Prostate gland (tissue), 2 donors: ENCODE measurements at regions not wholly inside any gene's neighbourhood (a gene's known extent, or its start where the extent isn't known, plus 50 kb on each side); places are given as distances from the start of the nearest gene placed in this dataset.

ENCODE experiments used
- DNase-seq: peaks from one replicate; pipeline ENCODE4 v3.0.0-alpha.2; 2019; ENCODE audit warnings: low spot score
- H3K27ac ChIP-seq, 2 donors: fragments of 200-600 bp; sonication (generic); 2 replicates each; pipeline ENCODE4 v1.5.1; 2017 to 2019
- H3K27me3 ChIP-seq: fragments of 200-600 bp; sonication (generic); replicated peaks from 2 replicates; pipeline ENCODE4 v1.5.1; 2019; ENCODE audit not compliant: insufficient read depth
- H3K36me3 ChIP-seq, 2 donors: fragments of 200-600 bp; sonication (generic); 1 replicate in 1 of 2; 2 replicates in 1 of 2; pipeline versions ENCODE4 v1.5.1 to v1.8.1; 2017 to 2019
- H3K4me1 ChIP-seq: fragments of 200-600 bp; sonication (generic); replicated peaks from 2 replicates; pipeline ENCODE4 v1.5.1; 2019
- H3K4me3 ChIP-seq, 2 donors: fragments of 200-600 bp; sonication (generic); 2 replicates each; pipeline ENCODE4 v1.5.1; 2017 to 2019
- H3K9me3 ChIP-seq: fragments of 200-600 bp; sonication (generic); 2 replicates; pipeline ENCODE4 v1.5.1; 2017
- POLR2A ChIP-seq: fragments of 450-650 bp; IDR thresholded peaks from one replicate; pipeline ENCODE4 v1.6.1; 2016; ENCODE audit warnings: antibody characterized with exemption, mild to moderate bottlenecking
- POLR2AphosphoS5 ChIP-seq: sonication (generic); formaldehyde crosslinking; IDR thresholded peaks from one replicate; pipeline ENCODE4 v1.6.1; 2017; ENCODE audit warnings: antibody characterized with exemption
- WGBS: methylation state at CpG from one replicate; pipeline ENCODE4 v1.1.5; 2018; 5-methylcytosine and 5-hydroxymethylcytosine counted together
- intact Hi-C: fragments of 100-400 bp; cut with DNase I; formaldehyde crosslinking; loops from one replicate; pipeline ENCODE4 v1.14.2; 2022
- TF ChIP-seq, protein P1 (sequence below), 4 experiments: fragments of 200-600 bp in 2 of 4; fragments of 450-650 bp in 2 of 4; sonication (generic) in 2 of 4; IDR thresholded peaks; 1 replicate in 3 of 4; 2 replicates in 1 of 4; pipeline ENCODE4 v1.5.1; 2016 to 2019; ENCODE audit warnings: antibody characterized with exemption in 4 of 4, mild to moderate bottlenecking in 2 of 4, moderate library complexity in 2 of 4

DNA sequence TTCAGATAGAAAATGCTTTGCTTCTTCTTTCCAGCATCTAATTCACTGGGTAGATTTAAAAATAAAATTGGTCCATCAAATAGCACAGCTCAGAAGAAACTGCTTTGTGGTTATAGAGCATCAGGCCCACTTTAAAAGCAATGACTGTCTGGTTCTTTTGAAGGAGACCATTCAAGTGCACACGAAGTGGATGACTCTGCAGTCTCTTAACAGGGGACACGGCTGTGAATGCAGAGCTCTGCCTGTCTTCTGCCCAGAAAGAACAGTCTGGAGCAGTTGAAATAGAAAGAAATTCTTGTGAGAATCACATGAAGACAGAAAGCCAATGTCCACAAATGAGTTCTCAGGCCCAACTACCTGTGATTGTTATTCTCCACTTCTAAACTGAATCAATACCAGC is 138.7 kb upstream of the PLEKHA5 start:
- WGBS = 63% methylated on average over 2 of the region's 2 CpGs
- H3K9me3 ChIP-seq = no peaks in the 10 kb centered on the region
- DNase-seq = no peak
- intact Hi-C loops = no loop called here
- no peaks in the 10 kb centered on the region for H3K4me1 ChIP-seq
- no peak overlapping the region for H3K4me3 ChIP-seq
- H3K27me3 ChIP-seq = no peaks in the 10 kb centered on the region
- TF ChIP-seq POLR2AphosphoS5 (no peak), POLR2A (no peak)
- TF ChIP-seq, protein P1, sequence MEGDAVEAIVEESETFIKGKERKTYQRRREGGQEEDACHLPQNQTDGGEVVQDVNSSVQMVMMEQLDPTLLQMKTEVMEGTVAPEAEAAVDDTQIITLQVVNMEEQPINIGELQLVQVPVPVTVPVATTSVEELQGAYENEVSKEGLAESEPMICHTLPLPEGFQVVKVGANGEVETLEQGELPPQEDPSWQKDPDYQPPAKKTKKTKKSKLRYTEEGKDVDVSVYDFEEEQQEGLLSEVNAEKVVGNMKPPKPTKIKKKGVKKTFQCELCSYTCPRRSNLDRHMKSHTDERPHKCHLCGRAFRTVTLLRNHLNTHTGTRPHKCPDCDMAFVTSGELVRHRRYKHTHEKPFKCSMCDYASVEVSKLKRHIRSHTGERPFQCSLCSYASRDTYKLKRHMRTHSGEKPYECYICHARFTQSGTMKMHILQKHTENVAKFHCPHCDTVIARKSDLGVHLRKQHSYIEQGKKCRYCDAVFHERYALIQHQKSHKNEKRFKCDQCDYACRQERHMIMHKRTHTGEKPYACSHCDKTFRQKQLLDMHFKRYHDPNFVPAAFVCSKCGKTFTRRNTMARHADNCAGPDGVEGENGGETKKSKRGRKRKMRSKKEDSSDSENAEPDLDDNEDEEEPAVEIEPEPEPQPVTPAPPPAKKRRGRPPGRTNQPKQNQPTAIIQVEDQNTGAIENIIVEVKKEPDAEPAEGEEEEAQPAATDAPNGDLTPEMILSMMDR (IDR thresholded peaks at IDR 0.05) = no peak
- H3K27ac ChIP-seq = no peak overlapping the region
- H3K36me3 ChIP-seq = no peaks in the 10 kb centered on the region

DNA sequence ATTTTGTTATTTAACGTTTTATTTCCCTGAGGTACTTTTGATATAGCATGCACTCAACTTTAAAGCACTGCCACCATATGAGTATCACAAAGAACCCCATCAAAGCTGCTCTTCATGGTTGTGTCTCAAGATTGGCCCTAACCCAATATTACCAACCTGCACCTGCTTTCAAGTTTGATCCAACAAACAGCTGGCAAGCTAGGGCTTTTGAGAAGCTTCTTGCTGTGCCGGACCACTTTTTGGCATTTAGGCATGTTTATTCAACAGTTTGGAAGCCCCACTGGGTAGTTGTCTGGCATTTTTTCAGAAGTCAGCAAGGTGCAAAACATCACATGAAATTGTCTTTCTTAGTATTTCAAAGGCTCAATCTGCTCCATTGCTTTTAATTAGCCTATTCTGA is 137.2 kb upstream of the PLEKHA5 start:
- no peak overlapping the region for H3K27ac ChIP-seq
- no peaks in the 10 kb centered on the region for H3K4me1 ChIP-seq
- H3K36me3 ChIP-seq = no peaks in the 10 kb centered on the region
- TF ChIP-seq, protein P1 (IDR thresholded peaks at IDR 0.05) = no peak
- no peak for TF ChIP-seq POLR2A
- TF ChIP-seq POLR2AphosphoS5 = no peak
- WGBS = 48% methylated on average over 2 of the region's 2 CpGs
- no peak for DNase-seq
- no peaks in the 10 kb centered on the region for H3K9me3 ChIP-seq
- intact Hi-C loops = no loop called here
- no peak overlapping the region for H3K4me3 ChIP-seq
- H3K27me3 ChIP-seq = no peaks in the 10 kb centered on the region

DNA sequence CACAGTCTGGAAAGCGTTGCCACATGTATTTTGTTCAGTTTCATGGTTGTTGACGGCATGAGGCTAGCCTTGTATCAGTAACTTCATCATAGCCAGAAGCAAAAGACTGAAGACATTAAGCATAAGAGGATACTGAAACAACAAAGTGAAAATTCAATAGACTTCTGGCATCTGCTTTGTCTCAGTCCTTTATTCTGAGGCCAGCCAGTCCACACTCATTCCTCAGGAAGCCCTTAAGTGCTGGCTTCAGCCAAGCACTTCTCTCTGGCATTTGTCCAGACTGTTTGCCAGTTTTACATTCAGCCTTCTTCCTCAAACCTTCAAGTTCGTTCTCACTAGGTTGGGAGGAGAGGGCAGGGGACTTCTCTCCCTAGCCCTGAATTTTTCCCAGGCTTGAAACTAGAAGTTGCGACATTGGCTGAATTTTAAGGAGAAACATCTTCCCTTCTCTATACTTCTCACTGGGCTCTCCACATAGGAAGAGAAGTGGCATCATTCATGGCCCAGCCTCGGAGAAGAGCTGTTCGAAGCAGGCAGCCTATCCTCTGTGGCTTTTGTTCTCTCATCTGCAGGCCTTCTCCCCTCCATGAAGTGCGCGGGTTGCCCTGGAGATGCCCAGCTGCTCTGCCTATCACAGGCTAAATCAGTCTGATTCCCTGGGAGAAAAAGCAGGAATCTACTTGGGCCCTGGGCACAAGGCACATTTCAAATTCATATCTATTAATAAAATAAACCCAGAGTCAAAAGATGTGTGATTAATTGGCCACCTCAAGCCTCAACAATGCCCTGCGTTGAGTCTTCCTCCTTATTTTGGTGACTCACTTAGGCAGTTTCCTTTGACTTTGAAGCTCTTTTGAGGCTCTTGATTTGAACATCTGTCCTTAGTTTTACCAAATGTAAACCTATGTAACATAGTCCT is 130.9 kb upstream of the PLEKHA5 start:
- no peak for DNase-seq
- TF ChIP-seq, protein P1 (IDR thresholded peaks at IDR 0.05) = no peak
- no peak for TF ChIP-seq POLR2AphosphoS5
- TF ChIP-seq POLR2A = no peak
- Histone ChIP-seq H3K9me3 (no peaks in the 10 kb centered on the region), H3K4me1 (no peaks in the 10 kb centered on the region), H3K27me3 (no peaks in the 10 kb centered on the region), H3K27ac (no peak overlapping the region), H3K4me3 (no peak overlapping the region), H3K36me3 (no peaks in the 10 kb centered on the region)
- intact Hi-C loops = no loop called here
- WGBS = 56% methylated on average over 9 of the region's 9 CpGs

DNA sequence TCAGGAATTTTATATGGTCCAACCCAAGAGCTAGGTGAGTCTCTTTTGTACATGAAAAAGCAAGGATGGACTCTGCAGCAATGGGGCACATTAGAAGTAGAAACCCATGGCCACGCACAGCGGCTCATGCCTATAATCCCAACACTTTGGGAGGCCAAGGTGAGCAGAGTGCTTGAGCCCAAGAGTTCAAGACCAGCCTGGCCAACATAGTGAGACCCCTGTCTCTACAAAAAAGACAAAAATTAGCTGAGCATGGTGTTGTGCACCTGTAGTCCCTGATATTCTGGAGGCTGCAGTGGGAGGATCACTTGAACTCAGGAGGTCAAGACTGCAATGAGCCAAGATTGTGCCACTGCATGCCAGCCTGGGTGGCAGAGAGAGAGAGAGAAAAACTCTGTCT is 128.7 kb upstream of the PLEKHA5 start:
- Histone ChIP-seq H3K36me3 (no peaks in the 10 kb centered on the region), H3K27ac (no peak overlapping the region), H3K4me1 (no peaks in the 10 kb centered on the region), H3K27me3 (no peaks in the 10 kb centered on the region), H3K4me3 (no peak overlapping the region), H3K9me3 (no peaks in the 10 kb centered on the region)
- 96% methylated on average over 2 of the region's 2 CpGs for WGBS
- intact Hi-C loops = no loop called here
- no peak for TF ChIP-seq POLR2AphosphoS5
- TF ChIP-seq, protein P1 (IDR thresholded peaks at IDR 0.05) = no peak
- TF ChIP-seq POLR2A = no peak
- DNase-seq = no peak

DNA sequence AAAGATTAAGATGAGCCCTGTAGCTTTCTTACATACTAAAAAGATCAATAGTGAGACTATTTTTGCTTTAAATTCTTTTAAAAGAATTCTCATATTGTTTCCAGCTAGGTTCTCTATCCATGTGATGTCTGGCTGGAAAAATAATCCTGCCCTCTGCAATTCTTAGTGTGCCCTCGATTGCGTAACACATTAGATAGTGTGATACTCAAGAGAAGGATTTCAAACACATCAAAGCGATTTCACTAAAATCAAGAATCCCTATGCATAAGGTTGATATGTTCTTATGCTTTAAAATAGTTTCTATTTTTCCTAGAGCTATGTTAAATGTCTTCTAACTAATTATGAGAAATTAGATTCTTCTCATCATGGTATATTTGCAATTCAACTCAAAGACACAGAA is 127.3 kb upstream of the PLEKHA5 start:
- intact Hi-C loops = no loop called here
- H3K27me3 ChIP-seq = no peaks in the 10 kb centered on the region
- 92% methylated on average over 3 of the region's 3 CpGs for WGBS
- H3K4me3 ChIP-seq = no peak overlapping the region
- no peaks in the 10 kb centered on the region for H3K9me3 ChIP-seq
- TF ChIP-seq POLR2A = no peak
- TF ChIP-seq, protein P1 (IDR thresholded peaks at IDR 0.05) = no peak
- no peak for TF ChIP-seq POLR2AphosphoS5
- no peaks in the 10 kb centered on the region for H3K36me3 ChIP-seq
- H3K4me1 ChIP-seq = no peaks in the 10 kb centered on the region
- H3K27ac ChIP-seq = no peak overlapping the region
- no peak for DNase-seq
